ENCODE measurements at regions not wholly inside any gene's neighbourhood (a gene's known extent, or its start where the extent isn't known, plus 50 kb on each side); places are given as distances from the start of the nearest gene placed in this dataset.
"Not testable (repeated sequence)": the region's sequence is repeated elsewhere in the genome, so short reads cannot be mapped to it uniquely, and the experiment has no call there.

DNA sequence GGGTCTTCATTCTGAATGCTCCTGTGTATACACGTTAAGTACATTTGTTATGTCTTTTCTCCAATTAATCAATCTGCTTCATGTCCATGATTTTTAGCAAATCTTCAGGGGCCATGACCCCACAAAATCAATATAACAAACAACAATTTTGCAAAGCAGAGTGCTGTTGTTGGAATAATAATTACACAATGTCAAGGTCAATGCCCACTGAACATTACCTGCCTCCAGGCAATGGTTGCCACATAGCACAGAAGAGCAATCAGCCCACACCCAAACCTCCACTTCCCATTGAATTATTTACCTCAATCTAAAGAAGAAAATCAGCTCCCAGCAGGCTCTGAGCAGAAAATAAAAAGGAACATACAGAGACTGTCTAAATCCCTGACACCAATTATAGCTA, 208.8 kb upstream of the USP9Y start:
- Mint-ChIP-seq H3K9me3 (peaks cover 27% of the 10 kb centered on the region), H3K27ac (no peak overlapping the region), H3K36me3 (peaks cover 8% of the 10 kb centered on the region), H3K4me1 (no peaks in the 10 kb centered on the region), H3K27me3 (ENCODE audit: low read depth) (peaks cover 46% of the 10 kb centered on the region), H3K4me3 (no peak overlapping the region)
- ATAC-seq (no peak), DNase-seq (ENCODE audit: low spot score) (no peak)
- ChIA-PET POLR2A (no interaction called here), CTCF (no interaction called here)
- no peak for TF ChIP-seq FOXJ3 (CRISPR knock-in tag; IDR thresholded peaks at IDR 0.05; ENCODE audit: borderline replicate concordance)
- TF ChIP-seq ZNF219 (CRISPR knock-in tag; IDR thresholded peaks at IDR 0.05; ENCODE audit: borderline replicate concordance) = no peak
- TF ChIP-seq CREB1 (CRISPR knock-in tag; IDR thresholded peaks at IDR 0.05) = no peak
- TF ChIP-seq GTF2I (CRISPR knock-in tag; conservative IDR thresholded peaks at IDR 0.05) = no peak
- TF ChIP-seq IRF1 (CRISPR knock-in tag; IDR thresholded peaks at IDR 0.05) = no peak
- TF ChIP-seq USF2 (CRISPR knock-in tag; IDR thresholded peaks at IDR 0.05) = no peak
- TF ChIP-seq CDX4 (CRISPR knock-in tag; IDR thresholded peaks at IDR 0.05; ENCODE audit: borderline replicate concordance) = no peak
- TF ChIP-seq GABPB1 (CRISPR knock-in tag; IDR thresholded peaks at IDR 0.05) = no peak
- TF ChIP-seq, protein P1, sequence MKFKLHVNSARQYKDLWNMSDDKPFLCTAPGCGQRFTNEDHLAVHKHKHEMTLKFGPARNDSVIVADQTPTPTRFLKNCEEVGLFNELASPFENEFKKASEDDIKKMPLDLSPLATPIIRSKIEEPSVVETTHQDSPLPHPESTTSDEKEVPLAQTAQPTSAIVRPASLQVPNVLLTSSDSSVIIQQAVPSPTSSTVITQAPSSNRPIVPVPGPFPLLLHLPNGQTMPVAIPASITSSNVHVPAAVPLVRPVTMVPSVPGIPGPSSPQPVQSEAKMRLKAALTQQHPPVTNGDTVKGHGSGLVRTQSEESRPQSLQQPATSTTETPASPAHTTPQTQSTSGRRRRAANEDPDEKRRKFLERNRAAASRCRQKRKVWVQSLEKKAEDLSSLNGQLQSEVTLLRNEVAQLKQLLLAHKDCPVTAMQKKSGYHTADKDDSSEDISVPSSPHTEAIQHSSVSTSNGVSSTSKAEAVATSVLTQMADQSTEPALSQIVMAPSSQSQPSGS (CRISPR knock-in tag; IDR thresholded peaks at IDR 0.05; ENCODE audit: borderline replicate concordance, low read depth) = no peak
- TF ChIP-seq ESRRA (CRISPR knock-in tag; IDR thresholded peaks at IDR 0.05; ENCODE audit: borderline replicate concordance) = no peak

GRCh38 chrY:12496007-12496406, 205.0 kb upstream of the USP9Y start:
- Mint-ChIP-seq H3K27me3 (ENCODE audit: low read depth) (peaks cover 25% of the 10 kb centered on the region), H3K36me3 (peaks cover 8% of the 10 kb centered on the region), H3K9me3 (peaks cover 32% of the 10 kb centered on the region), H3K4me1 (no peaks in the 10 kb centered on the region), H3K27ac (no peak overlapping the region), H3K4me3 (no peak overlapping the region)
- ChIA-PET POLR2A (no interaction called here), CTCF (no interaction called here)
- ATAC-seq (no peak), DNase-seq (ENCODE audit: low spot score) (no peak)
- TF ChIP-seq ZSCAN18 (CRISPR knock-in tag; IDR thresholded peaks at IDR 0.05) (no peak), TEAD4 (CRISPR knock-in tag; IDR thresholded peaks at IDR 0.05) (no peak), AR (CRISPR knock-in tag; IDR thresholded peaks at IDR 0.05) (no peak), MYBL2 (CRISPR knock-in tag; IDR thresholded peaks at IDR 0.05) (no peak), IRF2 (CRISPR knock-in tag; IDR thresholded peaks at IDR 0.05; ENCODE audit: borderline replicate concordance, low read depth) (no peak)

DNA sequence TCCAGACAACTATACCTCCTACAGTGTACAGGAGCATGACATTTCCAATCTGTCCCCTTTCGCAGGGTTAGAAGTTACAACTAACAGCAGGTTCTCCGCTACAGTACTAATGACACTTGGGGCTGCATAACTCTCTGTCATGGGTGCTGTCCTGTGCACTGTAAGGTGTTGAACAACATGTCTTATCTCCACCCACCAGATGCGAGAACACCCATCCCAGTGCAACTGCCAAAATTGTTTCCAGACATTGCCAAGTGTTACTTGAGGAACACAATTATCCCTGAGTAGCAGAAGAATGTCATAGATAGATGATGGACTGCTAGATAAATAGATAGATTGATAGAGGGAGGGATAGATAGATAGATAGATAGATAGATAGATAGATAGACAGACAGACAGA, 200.9 kb upstream of the USP9Y start:
- no peak overlapping the region for H3K27ac Mint-ChIP-seq
- POLR2A ChIA-PET = no interaction called here
- no peak for DNase-seq (ENCODE audit: low spot score)
- ATAC-seq = no peak
- no peak for TF ChIP-seq TEAD4 (CRISPR knock-in tag; IDR thresholded peaks at IDR 0.05)
- peaks cover 40% of the 10 kb centered on the region for H3K9me3 Mint-ChIP-seq
- H3K27me3 Mint-ChIP-seq (ENCODE audit: low read depth) = peaks cover 5% of the 10 kb centered on the region; the same call in 1 of the 2 replicates
- peaks cover 16% of the 10 kb centered on the region for H3K36me3 Mint-ChIP-seq
- CTCF ChIA-PET = no interaction called here
- no peaks in the 10 kb centered on the region for H3K4me1 Mint-ChIP-seq
- no peak overlapping the region for H3K4me3 Mint-ChIP-seq

- H3K27ac Mint-ChIP-seq; H3K27me3 Mint-ChIP-seq (ENCODE audit: low read depth); POLR2A ChIA-PET; CTCF ChIA-PET; H3K4me1 Mint-ChIP-seq; DNase-seq (ENCODE audit: low spot score); H3K4me3 Mint-ChIP-seq: not testable (repeated sequence)
- Mint-ChIP-seq H3K36me3 (peaks cover 11% of the 10 kb centered on the region), H3K9me3 (peaks cover 27% of the 10 kb centered on the region)
- ATAC-seq = peak; percentile 43; the same call in 1 of the 2 replicates
Observed at GRCh38 chrY:12504028-12504427, 197.0 kb upstream of the USP9Y start.
